Mesenchymal stem cell (in vitro differentiated cells and primary cell): ENCODE measurements at regions not wholly inside any gene's neighbourhood (a gene's known extent, or its start where the extent isn't known, plus 50 kb on each side); places are given as distances from the start of the nearest gene placed in this dataset.
"Not testable (repeated sequence)": the region's sequence is repeated elsewhere in the genome, so short reads cannot be mapped to it uniquely, and the experiment has no call there.

Experiments
- DNase-seq: peaks from one replicate; pipeline ENCODE4 v3.0.0-alpha.2; 2013
- H2AFZ ChIP-seq: one replicate; pipeline ENCODE4 v1.6.1; 2013; ENCODE audit warnings: low read depth, mild to moderate bottlenecking, control low read depth, inconsistent platforms, low read length, moderate library complexity
- H2AK5ac ChIP-seq: 2 replicates; pipeline ENCODE4 v1.6.1; 2013; ENCODE audit warnings: low read length, moderate library complexity, mild to moderate bottlenecking, inconsistent platforms; ENCODE audit not compliant: severe bottlenecking
- H2BK120ac ChIP-seq: one replicate; pipeline ENCODE4 v1.6.1; 2013; ENCODE audit warnings: low read depth, mild to moderate bottlenecking, inconsistent platforms, low read length, moderate library complexity
- H2BK12ac ChIP-seq, 2 experiments: one replicate each; pipeline ENCODE4 v1.6.1; 2013; ENCODE audit warnings: inconsistent platforms in 2 of 2, low read length in 2 of 2, mild to moderate bottlenecking in 2 of 2, moderate library complexity in 2 of 2, control low read depth in 1 of 2
- H2BK15ac ChIP-seq: one replicate; pipeline ENCODE4 v1.6.1; 2013; ENCODE audit warnings: mild to moderate bottlenecking, low read depth, inconsistent platforms; ENCODE audit not compliant: poor library complexity, severe bottlenecking
- H2BK5ac ChIP-seq: 2 replicates; pipeline ENCODE4 v1.6.1; 2013; ENCODE audit warnings: low read depth, mild to moderate bottlenecking, low read length, control low read depth, inconsistent platforms; ENCODE audit not compliant: poor library complexity, severe bottlenecking
- H3K14ac ChIP-seq, 2 experiments: one replicate each; pipeline ENCODE4 v1.6.1; 2013; ENCODE audit warnings: inconsistent platforms in 2 of 2, low read length in 2 of 2, control low read depth in 1 of 2, mild to moderate bottlenecking in 1 of 2, moderate library complexity in 1 of 2
- H3K18ac ChIP-seq, 2 experiments: one replicate each; pipeline ENCODE4 v1.6.1; 2013; ENCODE audit warnings: inconsistent platforms in 2 of 2, low read length in 2 of 2, control low read depth in 1 of 2, low read depth in 1 of 2, mild to moderate bottlenecking in 1 of 2
- H3K23ac ChIP-seq, 2 experiments: one replicate each; pipeline ENCODE4 v1.6.1; 2013; ENCODE audit warnings: inconsistent platforms in 2 of 2, low read length in 2 of 2, mild to moderate bottlenecking in 2 of 2, moderate library complexity in 2 of 2, control low read depth in 1 of 2
- H3K27ac ChIP-seq: 2 replicates; pipeline ENCODE4 v1.5.1; 2013; ENCODE audit warnings: mild to moderate bottlenecking, moderate library complexity, low read length, control low read depth, inconsistent platforms; ENCODE audit not compliant: poor library complexity, severe bottlenecking
- H3K27me3 ChIP-seq, 2 experiments: 2 replicates each; pipeline versions ENCODE4 v1.6.1 to v1.7.0; 2013; ENCODE audit warnings: low read length in 2 of 2, mild to moderate bottlenecking in 2 of 2, moderate library complexity in 2 of 2, control low read depth in 1 of 2, inconsistent platforms in 1 of 2; ENCODE audit not compliant: control insufficient read depth in 1 of 2, insufficient read depth in 1 of 2
- H3K36me3 ChIP-seq, 2 experiments: 2 replicates each; pipeline versions ENCODE4 v1.6.1 to v1.7.0; 2013; ENCODE audit warnings: low read length in 2 of 2, control low read depth in 1 of 2, inconsistent platforms in 1 of 2, low read depth in 1 of 2, mild to moderate bottlenecking in 1 of 2; ENCODE audit not compliant: insufficient read depth in 2 of 2, control insufficient read depth in 1 of 2
- H3K4ac ChIP-seq, 2 experiments: one replicate each; pipeline ENCODE4 v1.6.1; 2013; ENCODE audit warnings: inconsistent platforms in 2 of 2, low read length in 2 of 2, mild to moderate bottlenecking in 2 of 2, moderate library complexity in 2 of 2, control low read depth in 1 of 2, low read depth in 1 of 2
- H3K4me1 ChIP-seq: 2 replicates; pipeline ENCODE4 v1.6.1; 2013; ENCODE audit warnings: low read depth, low read length, control low read depth; ENCODE audit not compliant: control insufficient read depth, insufficient read depth
- H3K4me2 ChIP-seq: 2 replicates; pipeline ENCODE4 v1.6.1; 2013; ENCODE audit warnings: low read length, mild to moderate bottlenecking, inconsistent platforms; ENCODE audit not compliant: poor library complexity, severe bottlenecking
- H3K4me3 ChIP-seq, 2 experiments: 2 replicates each; pipeline versions ENCODE4 v1.5.1 to v1.7.0; 2013; ENCODE audit warnings: low read length in 2 of 2, mild to moderate bottlenecking in 2 of 2, control low read depth in 1 of 2, low read depth in 1 of 2; ENCODE audit not compliant: insufficient read depth in 1 of 2
- H3K79me1 ChIP-seq: replicated peaks from 2 replicates; pipeline ENCODE4 v1.6.1; 2013; ENCODE audit warnings: mild to moderate bottlenecking, control low read depth, low read length, inconsistent platforms; ENCODE audit not compliant: poor library complexity, severe bottlenecking
- H3K9ac ChIP-seq: 2 replicates; pipeline ENCODE4 v1.7.0; 2013; ENCODE audit warnings: mild to moderate bottlenecking, low read length, moderate library complexity
- H3K9me3 ChIP-seq: 2 replicates; pipeline ENCODE4 v1.7.0; 2013; ENCODE audit warnings: mild to moderate bottlenecking, low read length; ENCODE audit not compliant: control insufficient read depth
- H4K8ac ChIP-seq: one replicate; pipeline ENCODE4 v1.6.1; 2013; ENCODE audit warnings: inconsistent platforms, mild to moderate bottlenecking, low read length, moderate library complexity
- H4K91ac ChIP-seq: one replicate; pipeline ENCODE4 v1.6.1; 2013; ENCODE audit warnings: mild to moderate bottlenecking, low read length, inconsistent platforms
- WGBS: methylation state at CpG from one replicate; pipeline ENCODE4 v1.1.7; 2013; ENCODE audit warnings: mixed read lengths; 5-methylcytosine and 5-hydroxymethylcytosine counted together

DNA sequence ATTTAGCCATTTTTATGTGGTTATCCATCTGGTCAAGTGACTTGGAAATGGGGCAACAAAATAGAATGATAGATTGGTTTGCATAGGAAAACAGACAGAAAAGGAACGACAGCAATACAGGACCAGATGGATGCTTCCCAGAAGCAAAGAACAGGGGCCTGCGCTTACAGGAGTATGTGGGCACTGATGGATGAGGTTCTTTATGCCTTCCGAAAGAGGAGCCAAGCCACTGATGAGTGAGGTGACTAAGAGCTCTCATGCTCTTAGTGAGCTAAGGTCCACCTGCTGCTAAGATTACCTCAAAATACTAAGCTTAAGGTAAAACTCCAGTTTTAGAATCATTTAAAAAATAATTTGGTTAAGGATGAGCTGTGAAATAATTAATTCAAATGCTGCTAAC is 247.4 kb upstream of the FAM240B start:
- not testable (repeated sequence) for DNase-seq, H3K9me3 ChIP-seq, H4K91ac ChIP-seq, H3K9ac ChIP-seq, H3K4ac ChIP-seq, H2BK15ac ChIP-seq, H3K4me1 ChIP-seq, H3K4me2 ChIP-seq, H4K8ac ChIP-seq, H3K36me3 ChIP-seq, H3K27ac ChIP-seq, H3K79me1 ChIP-seq, H2AK5ac ChIP-seq, H2BK5ac ChIP-seq, H2AFZ ChIP-seq, H3K14ac ChIP-seq, H2BK120ac ChIP-seq, H3K4me3 ChIP-seq, H3K27me3 ChIP-seq, H2BK12ac ChIP-seq, H3K18ac ChIP-seq, H3K23ac ChIP-seq
- no CpG with 5 or more reads among the region's 3 CpGs for WGBS

DNA sequence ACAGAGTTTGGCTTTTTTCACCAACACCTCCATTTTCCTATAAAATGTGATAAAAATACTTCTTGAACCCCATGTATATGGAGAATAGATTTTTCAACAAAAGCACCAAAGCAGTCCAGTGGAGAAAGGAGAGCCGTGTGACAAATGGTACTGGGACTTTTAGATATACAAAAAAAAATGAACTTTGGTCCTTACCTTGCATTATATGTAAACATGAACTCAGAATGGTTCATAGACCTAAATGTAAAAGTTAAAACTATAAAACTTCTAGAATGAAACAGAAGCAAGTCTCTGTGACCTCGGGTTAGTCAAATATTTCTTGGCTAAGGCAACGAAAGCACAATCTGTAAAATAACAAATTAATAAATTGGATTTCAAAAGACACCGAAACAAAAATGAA is 239.9 kb upstream of the FAM240B start:
- H2BK5ac ChIP-seq, result not testable (repeated sequence)

DNA sequence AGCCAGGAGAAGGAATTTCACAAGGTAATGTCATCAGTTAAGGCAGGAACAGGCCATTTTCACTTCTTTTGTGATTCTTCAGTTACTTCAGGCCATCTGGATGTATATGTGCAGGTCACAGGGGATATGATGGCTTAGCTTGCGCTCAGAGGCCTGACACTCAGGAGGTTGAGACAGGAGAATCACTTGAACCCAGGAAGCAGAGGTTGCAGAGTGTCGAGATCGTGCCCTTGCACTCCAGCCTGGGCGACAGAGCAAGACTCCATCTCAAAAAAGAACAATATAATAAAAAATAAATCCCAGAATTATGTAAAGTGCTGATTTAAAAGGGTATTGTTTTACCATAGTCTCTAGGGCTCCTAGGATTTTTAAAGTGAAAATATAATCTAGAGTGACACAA is 235.9 kb upstream of the FAM240B start:
- H3K4me2 ChIP-seq, H4K91ac ChIP-seq, H3K4me1 ChIP-seq, H3K27ac ChIP-seq, H3K27me3 ChIP-seq, H3K4ac ChIP-seq, H3K9ac ChIP-seq, H3K36me3 ChIP-seq, H3K9me3 ChIP-seq, H2BK12ac ChIP-seq, H2BK120ac ChIP-seq, H2AFZ ChIP-seq, H2AK5ac ChIP-seq, H4K8ac ChIP-seq, H3K14ac ChIP-seq, H3K79me1 ChIP-seq, H2BK15ac ChIP-seq, H3K18ac ChIP-seq, H3K23ac ChIP-seq, H3K4me3 ChIP-seq, H2BK5ac ChIP-seq, DNase-seq: not testable (repeated sequence)
- WGBS, result 100% methylated on average over 1 of the region's 4 CpGs

More for the DNA sequence above, 239.9 kb upstream of the FAM240B start:
- not testable (repeated sequence) for H3K14ac ChIP-seq, DNase-seq, H4K8ac ChIP-seq, H2BK12ac ChIP-seq, H2AFZ ChIP-seq, H4K91ac ChIP-seq, H3K9me3 ChIP-seq, H3K36me3 ChIP-seq, H3K4ac ChIP-seq, H2BK15ac ChIP-seq, H3K23ac ChIP-seq, H3K79me1 ChIP-seq, H3K27ac ChIP-seq, H3K27me3 ChIP-seq, H3K18ac ChIP-seq, H2AK5ac ChIP-seq, H3K4me3 ChIP-seq, H3K9ac ChIP-seq, H3K4me2 ChIP-seq, H2BK120ac ChIP-seq, H3K4me1 ChIP-seq
- no CpG with 5 or more reads among the region's 4 CpGs for WGBS

DNA sequence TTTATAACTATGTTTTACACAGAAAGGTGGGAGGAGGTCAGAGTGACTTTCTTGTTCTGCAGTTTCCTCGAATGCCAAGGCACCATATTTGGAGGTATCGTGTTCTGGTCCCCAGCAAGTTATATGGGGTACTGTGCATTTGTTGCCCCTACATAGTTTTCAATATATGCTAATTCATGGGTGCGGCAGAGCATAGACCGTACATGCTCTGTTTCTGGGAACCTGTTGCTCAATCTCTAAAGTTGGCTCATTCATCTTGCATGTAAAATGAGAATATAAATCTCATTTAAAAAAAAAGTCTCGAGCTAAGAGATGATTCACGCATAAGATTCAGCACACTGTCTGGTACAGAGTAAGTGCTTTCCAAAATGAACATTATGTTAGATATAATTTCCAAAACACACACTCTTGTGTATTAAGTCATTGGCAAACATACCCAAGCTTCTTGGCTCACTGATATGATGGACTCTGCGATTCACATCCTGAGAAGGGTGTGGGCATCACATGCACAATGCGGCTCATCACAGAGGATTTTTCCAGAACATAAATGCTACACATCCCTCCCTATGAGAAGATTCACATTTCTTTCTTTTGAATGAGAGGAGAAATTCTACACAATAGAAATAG is 232.9 kb upstream of the FAM240B start:
- H2BK5ac ChIP-seq, DNase-seq, H3K27me3 ChIP-seq, H2AK5ac ChIP-seq, H4K91ac ChIP-seq, H4K8ac ChIP-seq, H3K9me3 ChIP-seq, H2BK12ac ChIP-seq, H2BK120ac ChIP-seq, H3K27ac ChIP-seq, H3K14ac ChIP-seq, H3K4ac ChIP-seq, H3K18ac ChIP-seq, H3K79me1 ChIP-seq, H3K4me3 ChIP-seq, H3K36me3 ChIP-seq, H3K9ac ChIP-seq, H2BK15ac ChIP-seq, H2AFZ ChIP-seq, H3K4me1 ChIP-seq, H3K4me2 ChIP-seq, H3K23ac ChIP-seq: not testable (repeated sequence)
- WGBS, result 83% methylated on average over 1 of the region's 8 CpGs
